ENCODE measurements at regions not wholly inside any gene's neighbourhood (a gene's known extent, or its start where the extent isn't known, plus 50 kb on each side); places are given as distances from the start of the nearest gene placed in this dataset.

DNA sequence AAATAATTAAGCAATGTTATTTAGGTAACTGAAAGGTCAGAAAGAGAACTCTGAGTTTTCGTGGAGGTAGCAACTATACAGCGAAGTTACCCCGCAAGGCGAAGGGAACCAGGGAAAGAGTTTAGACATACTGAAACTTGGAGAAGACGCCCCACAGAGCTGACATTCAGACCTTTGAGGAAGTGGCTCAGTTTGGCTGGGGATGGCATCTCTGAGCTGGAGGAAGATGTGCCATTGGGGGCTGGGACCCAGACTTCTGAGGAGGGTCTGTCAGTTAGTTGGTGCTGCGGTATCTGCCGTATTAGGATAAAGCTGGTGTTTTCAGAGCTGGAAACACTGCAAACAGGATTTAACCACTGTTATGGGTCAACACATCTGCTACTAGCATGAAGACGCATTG lies 156.6 kb downstream of the ANKRD50 start:
- TF ChIP-seq, protein P1, sequence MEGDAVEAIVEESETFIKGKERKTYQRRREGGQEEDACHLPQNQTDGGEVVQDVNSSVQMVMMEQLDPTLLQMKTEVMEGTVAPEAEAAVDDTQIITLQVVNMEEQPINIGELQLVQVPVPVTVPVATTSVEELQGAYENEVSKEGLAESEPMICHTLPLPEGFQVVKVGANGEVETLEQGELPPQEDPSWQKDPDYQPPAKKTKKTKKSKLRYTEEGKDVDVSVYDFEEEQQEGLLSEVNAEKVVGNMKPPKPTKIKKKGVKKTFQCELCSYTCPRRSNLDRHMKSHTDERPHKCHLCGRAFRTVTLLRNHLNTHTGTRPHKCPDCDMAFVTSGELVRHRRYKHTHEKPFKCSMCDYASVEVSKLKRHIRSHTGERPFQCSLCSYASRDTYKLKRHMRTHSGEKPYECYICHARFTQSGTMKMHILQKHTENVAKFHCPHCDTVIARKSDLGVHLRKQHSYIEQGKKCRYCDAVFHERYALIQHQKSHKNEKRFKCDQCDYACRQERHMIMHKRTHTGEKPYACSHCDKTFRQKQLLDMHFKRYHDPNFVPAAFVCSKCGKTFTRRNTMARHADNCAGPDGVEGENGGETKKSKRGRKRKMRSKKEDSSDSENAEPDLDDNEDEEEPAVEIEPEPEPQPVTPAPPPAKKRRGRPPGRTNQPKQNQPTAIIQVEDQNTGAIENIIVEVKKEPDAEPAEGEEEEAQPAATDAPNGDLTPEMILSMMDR (IDR thresholded peaks at IDR 0.05 in 8 of 11, conservative IDR thresholded peaks at IDR 0.05 in 3 of 11): no peak
- TF ChIP-seq POLR2A (IDR thresholded peaks at IDR 0.05): no peak
- TF ChIP-seq POLR2AphosphoS5 (IDR thresholded peaks at IDR 0.05): no peak
